OCI-LY7 (cell line): ENCODE measurements at regions not wholly inside any gene's neighbourhood (a gene's known extent, or its start where the extent isn't known, plus 50 kb on each side); places are given as distances from the start of the nearest gene placed in this dataset.

Experiments used
- EZH2phosphoT487 ChIP-seq: fragments of 200-600 bp; sonication (generic); IDR thresholded peaks from 2 replicates; pipeline ENCODE4 v1.6.1; 2018; ENCODE audit warnings: low read depth, borderline replicate concordance, mild to moderate bottlenecking, mixed run types, antibody characterized with exemption, low read length, moderate library complexity, mixed read lengths
- TF ChIP-seq, protein P1 (sequence below): fragments of 200-600 bp; sonication (generic); conservative IDR thresholded peaks from 2 replicates; pipeline ENCODE4 v1.5.1; 2014; ENCODE audit warnings: mild to moderate bottlenecking, antibody characterized with exemption, low read length, moderate library complexity, mixed read lengths

DNA sequence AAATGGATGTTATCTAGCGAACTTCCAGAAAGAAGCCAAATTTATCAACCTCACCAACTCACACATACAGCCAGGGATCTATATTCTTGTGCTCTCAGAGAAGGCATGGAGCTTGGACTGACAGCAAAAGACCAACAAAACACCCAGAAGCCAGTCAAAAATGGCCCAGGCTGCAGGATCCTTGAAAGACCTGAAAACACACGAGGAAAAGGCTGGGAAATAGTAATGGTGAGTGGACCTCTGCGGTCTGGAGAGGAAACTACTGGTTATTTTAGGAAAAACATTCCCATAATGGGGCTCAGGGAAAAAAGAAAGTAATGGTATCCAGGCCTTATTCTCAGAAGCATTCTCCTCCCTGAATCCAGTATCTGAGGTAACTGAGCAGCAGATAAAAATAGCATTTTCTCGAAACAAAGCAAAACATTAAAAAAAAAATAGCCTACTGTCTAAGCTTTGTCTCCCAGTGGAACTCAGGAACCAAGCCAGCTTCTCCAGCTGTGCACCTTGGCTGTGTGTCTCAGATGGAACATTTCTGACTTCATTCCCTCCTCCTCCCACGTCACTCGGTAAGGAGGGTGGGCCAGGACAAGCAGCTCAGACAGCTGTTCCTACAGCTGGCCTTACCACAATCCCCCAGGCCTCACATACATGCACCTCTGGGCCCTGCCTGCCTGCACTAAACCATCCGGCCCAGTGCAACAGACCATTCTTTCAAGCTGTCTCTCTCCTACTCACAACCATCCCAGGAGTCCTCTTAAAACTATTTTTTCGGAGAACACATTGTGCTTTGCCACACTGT is 249.9 kb downstream of the DAD1 start:
- TF ChIP-seq, protein P1, sequence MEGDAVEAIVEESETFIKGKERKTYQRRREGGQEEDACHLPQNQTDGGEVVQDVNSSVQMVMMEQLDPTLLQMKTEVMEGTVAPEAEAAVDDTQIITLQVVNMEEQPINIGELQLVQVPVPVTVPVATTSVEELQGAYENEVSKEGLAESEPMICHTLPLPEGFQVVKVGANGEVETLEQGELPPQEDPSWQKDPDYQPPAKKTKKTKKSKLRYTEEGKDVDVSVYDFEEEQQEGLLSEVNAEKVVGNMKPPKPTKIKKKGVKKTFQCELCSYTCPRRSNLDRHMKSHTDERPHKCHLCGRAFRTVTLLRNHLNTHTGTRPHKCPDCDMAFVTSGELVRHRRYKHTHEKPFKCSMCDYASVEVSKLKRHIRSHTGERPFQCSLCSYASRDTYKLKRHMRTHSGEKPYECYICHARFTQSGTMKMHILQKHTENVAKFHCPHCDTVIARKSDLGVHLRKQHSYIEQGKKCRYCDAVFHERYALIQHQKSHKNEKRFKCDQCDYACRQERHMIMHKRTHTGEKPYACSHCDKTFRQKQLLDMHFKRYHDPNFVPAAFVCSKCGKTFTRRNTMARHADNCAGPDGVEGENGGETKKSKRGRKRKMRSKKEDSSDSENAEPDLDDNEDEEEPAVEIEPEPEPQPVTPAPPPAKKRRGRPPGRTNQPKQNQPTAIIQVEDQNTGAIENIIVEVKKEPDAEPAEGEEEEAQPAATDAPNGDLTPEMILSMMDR: no peak
- TF ChIP-seq EZH2phosphoT487: no peak
